IMR-90 (cell line): ENCODE measurements at regions not wholly inside any gene's neighbourhood (a gene's known extent, or its start where the extent isn't known, plus 50 kb on each side); places are given as distances from the start of the nearest gene placed in this dataset.

Experiments
- ATAC-seq: fragments of 200-7000 bp; cut with Tn5 transposase; 2 replicates; pipeline ENCODE4 v1.9.1; 2020; ENCODE audit warnings: low read depth, mild to moderate bottlenecking, moderate library complexity
- BruUV-seq: library from RNA; stranded (reverse); fragments of 400-500 nt; replicated peaks from 2 replicates; lab custom pipeline; 2021; lab: Mats Ljungman, UMichigan
- CTCF ChIA-PET: fragments of 300-600 bp; formaldehyde crosslinking; extraction: SDS; loops from one replicate; lab custom pipeline; 2021; ENCODE audit warnings: antibody characterized with exemption; lab: Yijun Ruan, JAX
- POLR2A ChIA-PET: fragments of 300-600 bp; sonication (Branson Sonifier 250); formaldehyde crosslinking; loops from one replicate; lab custom pipeline; 2022; ENCODE audit warnings: antibody characterized with exemption; ENCODE audit not compliant: unreplicated experiment; lab: Charles Lee
- DNase-seq: peaks from one replicate; pipeline ENCODE4 v3.0.0; 2013
- H2AFZ ChIP-seq: replicated peaks from 2 replicates; pipeline ENCODE3; 2013; ENCODE audit warnings: low read length, mild to moderate bottlenecking; ENCODE audit not compliant: poor library complexity
- H2AK5ac ChIP-seq: 2 replicates; pipeline ENCODE4 v1.6.1; 2013; ENCODE audit warnings: low read depth, low read length, inconsistent platforms
- H2AK9ac ChIP-seq: replicated peaks from 2 replicates; pipeline ENCODE3; 2013; ENCODE audit warnings: mild to moderate bottlenecking, low read depth, low read length, moderate library complexity; ENCODE audit not compliant: poor library complexity
- H2BK120ac ChIP-seq: 2 replicates; pipeline ENCODE4 v1.6.1; 2013; ENCODE audit warnings: low read depth, low read length, inconsistent platforms
- H2BK15ac ChIP-seq: 3 replicates; pipeline ENCODE4 v1.6.1; 2013; ENCODE audit warnings: low read depth, low read length, inconsistent platforms
- H2BK20ac ChIP-seq: 2 replicates; pipeline ENCODE4 v1.6.1; 2013; ENCODE audit warnings: low read depth, mild to moderate bottlenecking, inconsistent platforms, low read length, moderate library complexity
- H2BK5ac ChIP-seq: 2 replicates; pipeline ENCODE4 v1.6.1; 2013; ENCODE audit warnings: mild to moderate bottlenecking, low read depth, low read length, inconsistent platforms; ENCODE audit not compliant: poor library complexity, severe bottlenecking
- H3K14ac ChIP-seq: replicated peaks from 2 replicates; pipeline ENCODE4 v1.6.1; 2013; ENCODE audit warnings: low read depth, low read length, inconsistent platforms
- H3K18ac ChIP-seq: 2 replicates; pipeline ENCODE4 v1.6.1; 2013; ENCODE audit warnings: low read depth, low read length, control low read depth
- H3K23ac ChIP-seq: 2 replicates; pipeline ENCODE4 v1.6.1; 2013; ENCODE audit warnings: low read depth, low read length, inconsistent platforms
- H3K27ac ChIP-seq: 2 replicates; pipeline ENCODE4 v1.5.1; 2013; ENCODE audit warnings: mild to moderate bottlenecking, control low read depth, low read length; ENCODE audit not compliant: insufficient read depth
- H3K27me3 ChIP-seq: 2 replicates; pipeline ENCODE4 v1.6.1; 2013; ENCODE audit warnings: low read length; ENCODE audit not compliant: control insufficient read depth, insufficient read depth
- H3K36me3 ChIP-seq: 2 replicates; pipeline ENCODE4 v1.6.1; 2013; ENCODE audit warnings: low read length, mixed read lengths; ENCODE audit not compliant: control insufficient read depth, insufficient read depth
- H3K4ac ChIP-seq: 2 replicates; pipeline ENCODE4 v1.6.1; 2013; ENCODE audit warnings: low read depth, low read length, inconsistent platforms
- H3K4me1 ChIP-seq: 2 replicates; pipeline ENCODE4 v1.6.1; 2013; ENCODE audit warnings: low read length, mixed read lengths; ENCODE audit not compliant: control insufficient read depth, insufficient read depth
- H3K4me2 ChIP-seq: 2 replicates; pipeline ENCODE4 v1.6.1; 2013; ENCODE audit warnings: low read depth, mild to moderate bottlenecking, control low read depth, low read length, moderate library complexity
- H3K4me3 ChIP-seq: 2 replicates; pipeline ENCODE4 v1.5.1; 2013; ENCODE audit warnings: low read depth, mild to moderate bottlenecking, control low read depth, low read length, moderate library complexity; ENCODE audit not compliant: insufficient read depth
- H3K56ac ChIP-seq: 2 replicates; pipeline ENCODE4 v1.6.1; 2013; ENCODE audit warnings: low read length, inconsistent platforms; ENCODE audit not compliant: insufficient read depth; ENCODE audit errors: extremely low read depth
- H3K79me1 ChIP-seq, 2 experiments: 2 replicates each; pipeline ENCODE4 v1.6.1; 2013; ENCODE audit warnings: low read length in 2 of 2, inconsistent platforms in 1 of 2, low read depth in 1 of 2
- H3K9ac ChIP-seq: 2 replicates; pipeline ENCODE4 v1.6.1; 2013; ENCODE audit warnings: low read depth, low read length, control low read depth
- H3K9me1 ChIP-seq: 2 replicates; pipeline ENCODE4 v1.6.1; 2013; ENCODE audit warnings: low read length, inconsistent platforms; ENCODE audit not compliant: insufficient read depth
- H3K9me3 ChIP-seq: 2 replicates; pipeline ENCODE4 v1.6.1; 2013; ENCODE audit warnings: low read length; ENCODE audit not compliant: control insufficient read depth, insufficient read depth
- H4K20me1 ChIP-seq: 2 replicates; pipeline ENCODE4 v1.6.1; 2013; ENCODE audit warnings: low read length, inconsistent platforms; ENCODE audit not compliant: insufficient read depth
- H4K5ac ChIP-seq: 2 replicates; pipeline ENCODE4 v1.6.1; 2013; ENCODE audit warnings: mild to moderate bottlenecking, low read depth, low read length, control low read depth
- H4K8ac ChIP-seq, 2 experiments: 2 replicates each; pipeline ENCODE4 v1.6.1; 2013; ENCODE audit warnings: low read depth in 2 of 2, low read length in 2 of 2, control low read depth in 1 of 2, inconsistent platforms in 1 of 2
- H4K91ac ChIP-seq: 2 replicates; pipeline ENCODE4 v1.6.1; 2013; ENCODE audit warnings: low read depth, low read length, inconsistent platforms; ENCODE audit not compliant: insufficient read depth
- BHLHE40 ChIP-seq: fragments of 150-350 bp; IDR thresholded peaks from 2 replicates; pipeline ENCODE4 v1.6.1; 2016; ENCODE audit warnings: mild to moderate bottlenecking, low read depth, low read length
- RFX5 ChIP-seq: IDR thresholded peaks from 2 replicates; pipeline ENCODE4 v1.8.0; 2012; ENCODE audit warnings: low read depth, mild to moderate bottlenecking, low read length, moderate library complexity
- SMC3 ChIP-seq: fragments of 150-350 bp; IDR thresholded peaks from 2 replicates; pipeline ENCODE4 v1.6.1; 2016; ENCODE audit warnings: low read depth, mild to moderate bottlenecking, antibody characterized with exemption, low read length, moderate library complexity
- WGBS, 2 experiments: methylation state at CpG; one replicate each; pipeline versions ENCODE4 v1.1.5 to v1.1.7; 2013; ENCODE audit warnings: missing lambda C conversion rate in 2 of 2; ENCODE audit not compliant: insufficient read length in 1 of 2; ENCODE audit errors: extremely low coverage in 2 of 2; 5-methylcytosine and 5-hydroxymethylcytosine counted together
- dilution Hi-C: fragments of 300-500 bp; cut with HindIII; formaldehyde crosslinking; loops from one replicate; pipeline ENCODE4 v1.14.3; 2018; ENCODE audit warnings: low sequenced_read_pairs; ENCODE audit not compliant: unreplicated experiment
- in situ Hi-C: fragments of 300-500 bp; cut with MboI; formaldehyde crosslinking; loops from 3 replicates; pipeline ENCODE4 v1.14.3; 2019; ENCODE audit warnings: low sequenced_read_pairs, inconsistent platforms, mixed read lengths
- intact Hi-C: fragments of 100-400 bp; cut with micrococcal nuclease; formaldehyde crosslinking; loops from 2 replicates; pipeline ENCODE4 v1.10.0; 2022

DNA sequence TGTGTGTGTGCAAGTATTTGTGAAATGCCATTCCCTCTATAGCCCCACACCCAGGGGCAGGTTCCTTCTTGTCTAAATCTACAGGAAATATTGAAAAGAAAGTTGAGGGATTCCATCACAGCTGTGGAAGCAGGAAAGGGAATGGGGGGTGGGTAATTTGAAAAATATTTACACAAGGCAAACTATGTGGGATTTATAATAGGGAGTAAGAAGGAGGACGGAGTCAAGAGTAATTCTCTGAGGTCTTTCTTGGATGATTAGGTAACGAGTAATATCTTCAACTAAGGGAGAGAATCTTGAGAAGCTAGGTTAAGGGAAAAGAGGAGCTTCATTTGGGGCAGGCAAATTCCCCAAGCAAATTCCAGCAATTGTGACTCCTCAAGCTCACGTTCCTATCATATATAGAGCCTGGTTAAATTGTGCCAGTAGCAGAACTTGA is 113.5 kb upstream of the SGK1 start:
- in situ Hi-C loops = no loop called here
- peak overlapping the region; percentile 75 for H2AFZ ChIP-seq
- peaks cover 6% of the 10 kb centered on the region; the same call in 1 of the 2 replicates for H3K9me1 ChIP-seq
- DNase-seq (peak; percentile 71), ATAC-seq (peak; percentile 21)
- H3K23ac ChIP-seq = peak overlapping the region; percentile 56; the same call in 1 of the 2 replicates
- intact Hi-C loops = no loop called here
- peak overlapping the region; percentile 79 for H4K91ac ChIP-seq
- peak overlapping the region; percentile 97; the same call in 1 of the 3 replicates for H2BK15ac ChIP-seq
- peak overlapping the region; percentile 2 to 41; a peak in 2 of 4 replicates for H4K8ac ChIP-seq
- H3K79me1 ChIP-seq = no peaks in the 10 kb centered on the region
- H3K4ac ChIP-seq = peak overlapping the region; percentile 82
- 0% methylated on average over 1 of the region's 3 CpGs; no CpG with 5 or more reads in 1 of the 2 experiments for WGBS, 2 experiments
- no peaks in the 10 kb centered on the region for H3K36me3 ChIP-seq
- dilution Hi-C loops = no loop called here
- H3K27me3 ChIP-seq = no peaks in the 10 kb centered on the region
- H2AK9ac ChIP-seq = no peak overlapping the region
- peak overlapping the region; percentile 62 for H2BK5ac ChIP-seq
- POLR2A ChIA-PET = no interaction called here
- no TSS peak for BruUV-seq
- peak overlapping the region; percentile 91 for H2BK20ac ChIP-seq
- TF ChIP-seq BHLHE40 = peak; percentile 68; the same call in 1 of the 2 replicates
- TF ChIP-seq SMC3 = no peak
- TF ChIP-seq RFX5 = no peak
- peak overlapping the region; percentile 24; the same call in 1 of the 2 replicates for H3K4me2 ChIP-seq
- no peak overlapping the region for H3K9ac ChIP-seq
- peaks cover 4% of the 10 kb centered on the region for H3K4me1 ChIP-seq
- CTCF ChIA-PET = interaction anchor here (0.6 kb wide), 1 partner anchor 395 kb away, joined by 3 read pairs; no protein-coding TSS in a partner anchor
- peak overlapping the region; percentile 90; the same call in 1 of the 2 replicates for H3K18ac ChIP-seq
- H3K14ac ChIP-seq = peak overlapping the region; percentile 82
- 0 out of 2 replicates have a peak overlapping the region, but pooled peaks have one; percentile 1 for H3K27ac ChIP-seq
- peak overlapping the region; percentile 89 for H2AK5ac ChIP-seq
- peak overlapping the region; percentile 93 for H2BK120ac ChIP-seq
- H3K56ac ChIP-seq = no peak overlapping the region; the same call in 1 of the 2 replicates
- H4K20me1 ChIP-seq = no peaks in the 10 kb centered on the region
- H4K5ac ChIP-seq = peak overlapping the region; percentile 90; the same call in 1 of the 2 replicates
- H3K9me3 ChIP-seq = no peaks in the 10 kb centered on the region
- no peak overlapping the region for H3K4me3 ChIP-seq
